ENCODE measurements at regions not wholly inside any gene's neighbourhood (a gene's known extent, or its start where the extent isn't known, plus 50 kb on each side); places are given as distances from the start of the nearest gene placed in this dataset.

DNA sequence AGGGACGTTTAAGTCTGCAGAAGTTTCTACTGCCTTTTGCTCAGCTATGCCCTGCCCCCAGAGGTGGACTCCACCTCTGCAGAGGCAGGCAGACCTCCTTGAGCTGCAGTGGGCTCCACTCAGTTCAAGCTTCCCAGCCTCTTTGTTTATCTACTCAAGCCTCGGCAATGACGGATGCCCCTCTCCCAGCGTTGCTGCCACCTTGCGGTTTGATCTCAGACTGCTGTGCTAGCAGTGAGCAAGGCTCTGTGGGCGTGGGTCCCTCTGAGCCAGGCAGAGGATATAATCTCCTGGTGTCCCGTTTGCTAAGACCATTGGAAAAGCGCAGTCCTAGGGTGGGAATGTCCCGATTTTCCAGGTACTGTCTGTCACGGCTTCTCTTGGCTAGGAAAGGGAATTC is 2188.5 kb upstream of the WWC1 start (continued):
- TF ChIP-seq, protein P1, sequence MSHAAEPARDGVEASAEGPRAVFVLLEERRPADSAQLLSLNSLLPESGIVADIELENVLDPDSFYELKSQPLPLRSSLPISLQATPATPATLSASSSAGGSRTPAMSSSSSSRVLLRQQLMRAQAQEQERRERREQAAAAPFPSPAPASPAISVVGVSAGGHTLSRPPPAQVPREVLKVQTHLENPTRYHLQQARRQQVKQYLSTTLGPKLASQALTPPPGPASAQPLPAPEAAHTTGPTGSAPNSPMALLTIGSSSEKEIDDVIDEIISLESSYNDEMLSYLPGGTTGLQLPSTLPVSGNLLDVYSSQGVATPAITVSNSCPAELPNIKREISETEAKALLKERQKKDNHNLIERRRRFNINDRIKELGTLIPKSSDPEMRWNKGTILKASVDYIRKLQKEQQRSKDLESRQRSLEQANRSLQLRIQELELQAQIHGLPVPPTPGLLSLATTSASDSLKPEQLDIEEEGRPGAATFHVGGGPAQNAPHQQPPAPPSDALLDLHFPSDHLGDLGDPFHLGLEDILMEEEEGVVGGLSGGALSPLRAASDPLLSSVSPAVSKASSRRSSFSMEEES (CRISPR knock-in tag; IDR thresholded peaks at IDR 0.05): no peak
- TF ChIP-seq NR2F2 (IDR thresholded peaks at IDR 0.05; ENCODE audit: borderline replicate concordance, low read depth) (no peak), SUZ12 (IDR thresholded peaks at IDR 0.05; ENCODE audit: low read depth, low read length) (no peak), FLYWCH1 (CRISPR knock-in tag; IDR thresholded peaks at IDR 0.05) (no peak)
- TF ChIP-seq, protein P2, sequence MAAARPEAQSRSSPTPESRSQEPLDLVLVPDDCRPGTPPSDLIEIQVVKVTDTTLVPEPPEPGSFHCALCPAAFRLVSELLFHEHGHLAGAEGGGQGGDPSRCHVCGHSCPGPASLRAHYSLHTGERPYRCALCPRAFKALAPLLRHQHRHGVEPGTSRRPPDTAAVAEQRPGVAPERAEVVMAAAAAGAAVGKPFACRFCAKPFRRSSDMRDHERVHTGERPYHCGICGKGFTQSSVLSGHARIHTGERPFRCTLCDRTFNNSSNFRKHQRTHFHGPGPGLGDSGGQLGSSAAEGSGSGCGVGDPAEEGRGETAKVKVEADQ (CRISPR knock-in tag; IDR thresholded peaks at IDR 0.05; ENCODE audit: borderline replicate concordance): no peak

DNA sequence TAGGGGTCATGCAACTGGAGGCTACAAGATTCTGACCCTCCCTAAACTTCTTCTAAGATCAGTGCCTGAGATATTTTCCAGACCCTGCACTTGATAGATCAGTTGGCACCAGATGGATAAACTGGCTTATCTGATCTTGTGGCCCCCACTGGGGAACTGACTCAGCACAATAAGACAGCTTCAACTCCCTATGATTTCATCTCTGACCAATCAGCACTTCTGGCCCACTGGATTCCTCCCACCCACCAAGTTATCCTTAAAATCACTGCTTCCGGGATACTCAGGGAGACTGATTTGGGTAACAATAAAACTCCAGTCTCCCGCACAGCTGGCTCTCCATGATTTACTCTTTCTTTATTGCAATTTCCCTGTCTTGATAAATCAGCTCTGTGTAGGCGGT is 2180.4 kb upstream of the WWC1 start:
- no peak for ATAC-seq
- ChIA-PET CTCF (ENCODE audit: low intra/inter-chr PET ratio, low total read pairs) (no interaction called here), POLR2A (no interaction called here)
- H3K4me2 ChIP-seq (ENCODE audit: low read depth, low read length): no peak overlapping the region
- intact Hi-C loops (cut with micrococcal nuclease; ENCODE audit: unreplicated experiment) (no loop called here), in situ Hi-C loops (cut with HindIII; ENCODE audit: extremely low pct_ligation_motif_present, low pct_unique_long_range_greater_than_20kb) (no loop called here)
- H3K4me1 ChIP-seq (ENCODE audit: insufficient read depth, low read length): no peaks in the 10 kb centered on the region
- no peak for FAIRE-seq
- BruUV-seq (replicated peaks): no TSS peak
- no peaks in the 10 kb centered on the region for H3K27me3 ChIP-seq (ENCODE audit: control insufficient read depth in 1 of 2, insufficient read depth in 2 of 2, low read length in 2 of 2)
- H3K27ac ChIP-seq (ENCODE audit: extremely low read length, insufficient read depth, low read length): no peak overlapping the region
- H3K4me3 ChIP-seq (replicated peaks in 1 of 3; ENCODE audit: insufficient read depth in 1 of 3, low read depth in 2 of 3, low read length in 3 of 3): no peak overlapping the region
- no peak overlapping the region for H2AFZ ChIP-seq (ENCODE audit: low read length)
- WGBS (ENCODE audit: low lambda C conversion rate): 6% methylated on average over 3 of the region's 3 CpGs
- no peaks in the 10 kb centered on the region for H3K79me2 ChIP-seq (ENCODE audit: insufficient read depth, low read length)
- no peaks in the 10 kb centered on the region for H3K36me3 ChIP-seq (replicated peaks in 1 of 2; ENCODE audit: control insufficient read depth in 1 of 2, insufficient read depth in 2 of 2, low read length in 2 of 2)
- DNase-seq (ENCODE audit: low spot score): no peak
- H4K20me1 ChIP-seq (ENCODE audit: insufficient read depth, low read length): no peaks in the 10 kb centered on the region
- TF ChIP-seq MAFF (IDR thresholded peaks at IDR 0.05; ENCODE audit: low read depth, low read length) (0 out of 2 replicates have a peak, but pooled peaks have one; percentile 8), RFX5 (IDR thresholded peaks at IDR 0.05; ENCODE audit: low read depth, low read length) (no peak), MAFK (conservative IDR thresholded peaks at IDR 0.05 in 1 of 2, IDR thresholded peaks at IDR 0.05 in 1 of 2; ENCODE audit: low read length in 2 of 2) (peak in 1 of 2 experiments; percentile 38; a peak in 2 of 4 replicates)
- H3K9me3 ChIP-seq (ENCODE audit: low read length): peaks cover 75% of the 10 kb centered on the region
- H3K9ac ChIP-seq (ENCODE audit: insufficient read depth, low read depth, low read length): no peak overlapping the region
